B cell (primary cell): ENCODE measurements at regions not wholly inside any gene's neighbourhood (a gene's known extent, or its start where the extent isn't known, plus 50 kb on each side); places are given as distances from the start of the nearest gene placed in this dataset.

Experiments
- ATAC-seq: fragments of 200-7000 bp; cut with Tn5 transposase; one replicate; pipeline ENCODE4 v1.10.0; 2021; ENCODE audit warnings: low read depth, mild to moderate bottlenecking, moderate number of reproducible peaks, moderate library complexity
- CTCF ChIA-PET: fragments of 350-600 bp; sonication (Branson Sonifier 250); formaldehyde crosslinking; loops from one replicate; lab custom pipeline; 2021; ENCODE audit warnings: antibody characterized with exemption, inconsistent platforms; lab: Charles Lee
- POLR2A ChIA-PET: fragments of 350-600 bp; sonication (Branson Sonifier 250); formaldehyde crosslinking; loops from one replicate; lab custom pipeline; 2021; ENCODE audit warnings: antibody characterized with exemption; lab: Charles Lee
- DNase-seq: peaks from one replicate; pipeline ENCODE4 v3.0.0; 2013
- H2AFZ ChIP-seq: 2 replicates; pipeline ENCODE4 v1.6.1; 2012; ENCODE audit warnings: mild to moderate bottlenecking, low read depth, low read length; ENCODE audit not compliant: insufficient read depth, poor library complexity, severe bottlenecking
- H3K27ac ChIP-seq, 2 donors: 1 replicate in 1 of 2; 2 replicates in 1 of 2; pipeline ENCODE4 v1.5.1; 2012 to 2013; ENCODE audit warnings: low read length in 2 of 2, mild to moderate bottlenecking in 2 of 2, moderate library complexity in 1 of 2
- H3K27me3 ChIP-seq, 4 experiments: fragments of 200-600 bp in 1 of 4; sonication (generic) in 1 of 4; replicated peaks in 1 of 4; 1 replicate in 2 of 4; 2 replicates in 2 of 4; pipeline versions ENCODE4 v1.6.1 to v1.7.0; 2013 to 2016; ENCODE audit warnings: low read length in 3 of 4, mild to moderate bottlenecking in 2 of 4, mixed read lengths in 1 of 4, moderate library complexity in 1 of 4; ENCODE audit not compliant: insufficient read depth in 4 of 4, control insufficient read depth in 3 of 4; ENCODE audit errors: control extremely low read depth in 1 of 4
- H3K36me3 ChIP-seq, 2 experiments: replicated peaks in 1 of 2; 1 replicate in 1 of 2; 2 replicates in 1 of 2; pipeline versions ENCODE4 v1.6.1 to v1.7.1; 2013; ENCODE audit warnings: low read length in 1 of 2; ENCODE audit not compliant: insufficient read depth in 2 of 2, control insufficient read depth in 1 of 2; ENCODE audit errors: control extremely low read depth in 1 of 2, extremely low read depth in 1 of 2
- H3K4me1 ChIP-seq, 2 donors: fragments of 200-600 bp in 1 of 2; sonication (generic) in 1 of 2; 1 replicate in 1 of 2; 2 replicates in 1 of 2; pipeline versions ENCODE4 v1.5.1 to v1.6.1; 2013 to 2017; ENCODE audit warnings: low read length in 2 of 2; ENCODE audit not compliant: control insufficient read depth in 2 of 2, insufficient read depth in 2 of 2
- H3K4me2 ChIP-seq: replicated peaks from 2 replicates; pipeline ENCODE3; 2012; ENCODE audit warnings: mild to moderate bottlenecking, low read depth, low read length; ENCODE audit not compliant: poor library complexity, severe bottlenecking
- H3K4me3 ChIP-seq, 5 experiments: fragments of 200-600 bp in 1 of 5; sonication (generic) in 1 of 5; 1 replicate in 3 of 5; 2 replicates in 2 of 5; pipeline versions ENCODE4 v1.5.1 to v1.7.0; 2011 to 2016; ENCODE audit warnings: low read length in 4 of 5, mild to moderate bottlenecking in 4 of 5, low read depth in 2 of 5, control low read depth in 1 of 5, moderate library complexity in 1 of 5; ENCODE audit not compliant: insufficient read depth in 1 of 5; ENCODE audit errors: control extremely low read depth in 1 of 5, extremely low read depth in 1 of 5
- H3K79me2 ChIP-seq: fragments of 200-600 bp; sonication (generic); one replicate; pipeline ENCODE4 v1.6.0; 2016; ENCODE audit warnings: low read length; ENCODE audit not compliant: control insufficient read depth, insufficient read depth
- H3K9ac ChIP-seq: fragments of 200-600 bp; sonication (generic); 2 replicates; pipeline ENCODE4 v1.6.1; 2017; ENCODE audit warnings: mild to moderate bottlenecking, low read length, moderate library complexity
- H3K9me3 ChIP-seq, 3 donors: one replicate each; pipeline versions ENCODE4 v1.6.1 to v1.7.1; 2013; ENCODE audit warnings: low read length in 2 of 3; ENCODE audit not compliant: control insufficient read depth in 2 of 3, insufficient read depth in 1 of 3; ENCODE audit errors: control extremely low read depth in 1 of 3
- H4K20me1 ChIP-seq: 2 replicates; pipeline ENCODE4 v1.6.0; 2012; ENCODE audit warnings: mild to moderate bottlenecking, low read length; ENCODE audit not compliant: insufficient read depth, control insufficient read depth, poor library complexity, severe bottlenecking
- H3K27ac Mint-ChIP-seq: one replicate; pipeline ENCODE4 v1.8.0; 2021; ENCODE audit warnings: mixed read lengths
- H3K27me3 Mint-ChIP-seq: one replicate; pipeline ENCODE4 v1.8.0; 2021; ENCODE audit warnings: mixed read lengths
- H3K4me1 Mint-ChIP-seq: one replicate; pipeline ENCODE4 v1.8.0; 2021; ENCODE audit warnings: mixed read lengths
- H3K4me3 Mint-ChIP-seq: one replicate; pipeline ENCODE4 v1.8.0; 2021; ENCODE audit warnings: mixed read lengths
- H3K9me3 Mint-ChIP-seq: one replicate; pipeline ENCODE4 v1.8.0; 2022; ENCODE audit warnings: mixed read lengths; ENCODE audit not compliant: insufficient read depth
- CTCF ChIP-seq: fragments of 200-600 bp; IDR thresholded peaks from one replicate; pipeline ENCODE4 v1.8.0; 2022; ENCODE audit warnings: antibody characterized with exemption, mild to moderate bottlenecking
- EZH2 ChIP-seq: IDR thresholded peaks from 2 replicates; pipeline ENCODE4 v1.6.1; 2012; ENCODE audit warnings: borderline replicate concordance, low read depth, mild to moderate bottlenecking, moderate library complexity, low read length; ENCODE audit not compliant: insufficient read depth, poor library complexity, severe bottlenecking
- WGBS: methylation state at CpG from one replicate; pipeline ENCODE4 v1.1.5; 2013; ENCODE audit warnings: missing lambda C conversion rate; ENCODE audit not compliant: insufficient coverage; 5-methylcytosine and 5-hydroxymethylcytosine counted together
- intact Hi-C: fragments of 100-400 bp; cut with micrococcal nuclease; formaldehyde crosslinking; loops from one replicate; pipeline ENCODE4 v1.10.0; 2022

GRCh38 chr21:35430260-35430659 lies 381.2 kb upstream of the RUNX1 start:
- Histone ChIP-seq H3K4me1 (no peaks in the 10 kb centered on the region), H3K4me2 (no peak overlapping the region), H3K27me3 (peaks cover 0 to 5% (median 1%) of the 10 kb centered on the region in 4 experiments), H3K79me2 (no peaks in the 10 kb centered on the region), H4K20me1 (no peaks in the 10 kb centered on the region), H3K9me3 (peaks cover 2 to 23% (median 19%) of the 10 kb centered on the region in 3 donors), H2AFZ (no peak overlapping the region), H3K27ac (no peak overlapping the region), H3K4me3 (no peak overlapping the region), H3K36me3 (no peaks in the 10 kb centered on the region), H3K9ac (no peak overlapping the region)
- ChIA-PET CTCF (no interaction called here), POLR2A (no interaction called here)
- H3K4me1 Mint-ChIP-seq = no peaks in the 10 kb centered on the region
- no peak for DNase-seq
- H3K9me3 Mint-ChIP-seq = peaks cover 7% of the 10 kb centered on the region
- intact Hi-C loops = no loop called here
- ATAC-seq = no peak
- no peak overlapping the region for H3K27ac Mint-ChIP-seq
- H3K4me3 Mint-ChIP-seq = no peak overlapping the region
- peaks cover 31% of the 10 kb centered on the region for H3K27me3 Mint-ChIP-seq
- no CpG with 5 or more reads among the region's 3 CpGs for WGBS
- no peak for TF ChIP-seq CTCF
- TF ChIP-seq EZH2 = no peak

GRCh38 chr21:35428937-35429336 lies 379.8 kb upstream of the RUNX1 start:
- Histone ChIP-seq H3K4me2 (no peak overlapping the region), H3K9me3 (peaks cover 1 to 12% (median 10%) of the 10 kb centered on the region in 3 donors), H3K79me2 (no peaks in the 10 kb centered on the region), H2AFZ (no peak overlapping the region), H3K27me3 (no peaks in the 10 kb centered on the region), H3K9ac (no peak overlapping the region), H3K4me1 (no peaks in the 10 kb centered on the region), H3K36me3 (no peaks in the 10 kb centered on the region), H3K4me3 (no peak overlapping the region), H3K27ac (no peak overlapping the region), H4K20me1 (no peaks in the 10 kb centered on the region)
- CTCF ChIA-PET = no interaction called here
- no peak overlapping the region for H3K4me3 Mint-ChIP-seq
- H3K27me3 Mint-ChIP-seq = peaks cover 31% of the 10 kb centered on the region
- intact Hi-C loops = no loop called here
- DNase-seq (no peak), ATAC-seq (no peak)
- POLR2A ChIA-PET = no interaction called here
- peaks cover 7% of the 10 kb centered on the region for H3K9me3 Mint-ChIP-seq
- TF ChIP-seq CTCF (no peak), EZH2 (no peak)
- H3K27ac Mint-ChIP-seq = no peak overlapping the region
- no peaks in the 10 kb centered on the region for H3K4me1 Mint-ChIP-seq
